ENCODE measurements at regions not wholly inside any gene's neighbourhood (a gene's known extent, or its start where the extent isn't known, plus 50 kb on each side); places are given as distances from the start of the nearest gene placed in this dataset.

DNA sequence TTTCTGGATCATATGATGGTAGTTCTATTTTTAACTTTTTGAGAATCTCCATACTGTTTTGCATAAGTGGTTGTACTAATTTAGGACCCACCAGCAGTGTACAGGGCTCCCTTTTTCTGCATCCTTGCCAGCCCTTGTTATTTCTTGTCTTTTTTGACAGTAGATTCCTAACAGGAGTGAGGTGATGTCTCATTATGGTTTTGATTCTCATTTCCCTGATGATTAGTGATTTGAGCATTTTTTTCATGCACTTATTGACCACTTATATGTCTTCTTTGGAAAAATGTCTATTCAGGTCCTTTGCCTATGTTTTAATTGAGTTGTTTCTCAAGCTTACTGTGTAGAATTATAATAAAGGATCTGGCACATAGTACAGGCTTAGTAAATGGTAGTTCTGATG, 238.8 kb upstream of the BMPER start:
- no peak overlapping the region for H3K4me3 ChIP-seq (replicated peaks in 1 of 2; ENCODE audit: low read depth in 1 of 2, low read length in 2 of 2)
- TF ChIP-seq FOSL1 (IDR thresholded peaks at IDR 0.05; ENCODE audit: low read depth) (no peak), ELF1 (IDR thresholded peaks at IDR 0.05; ENCODE audit: borderline replicate concordance, low read depth) (no peak), YY1 (IDR thresholded peaks at IDR 0.05; ENCODE audit: extremely low read depth, insufficient replicate concordance, low read depth, low read length) (no peak), SP1 (IDR thresholded peaks at IDR 0.05; ENCODE audit: low read depth) (no peak), RAD21 (IDR thresholded peaks at IDR 0.05; ENCODE audit: low read depth) (no peak), POLR2A (IDR thresholded peaks at IDR 0.05; ENCODE audit: borderline replicate concordance, extremely low read depth, insufficient read depth, insufficient read length) (no peak), TCF7L2 (IDR thresholded peaks at IDR 0.05; ENCODE audit: borderline replicate concordance, extremely low read depth, insufficient read depth, insufficient read length) (no peak)
- TF ChIP-seq, protein P1, sequence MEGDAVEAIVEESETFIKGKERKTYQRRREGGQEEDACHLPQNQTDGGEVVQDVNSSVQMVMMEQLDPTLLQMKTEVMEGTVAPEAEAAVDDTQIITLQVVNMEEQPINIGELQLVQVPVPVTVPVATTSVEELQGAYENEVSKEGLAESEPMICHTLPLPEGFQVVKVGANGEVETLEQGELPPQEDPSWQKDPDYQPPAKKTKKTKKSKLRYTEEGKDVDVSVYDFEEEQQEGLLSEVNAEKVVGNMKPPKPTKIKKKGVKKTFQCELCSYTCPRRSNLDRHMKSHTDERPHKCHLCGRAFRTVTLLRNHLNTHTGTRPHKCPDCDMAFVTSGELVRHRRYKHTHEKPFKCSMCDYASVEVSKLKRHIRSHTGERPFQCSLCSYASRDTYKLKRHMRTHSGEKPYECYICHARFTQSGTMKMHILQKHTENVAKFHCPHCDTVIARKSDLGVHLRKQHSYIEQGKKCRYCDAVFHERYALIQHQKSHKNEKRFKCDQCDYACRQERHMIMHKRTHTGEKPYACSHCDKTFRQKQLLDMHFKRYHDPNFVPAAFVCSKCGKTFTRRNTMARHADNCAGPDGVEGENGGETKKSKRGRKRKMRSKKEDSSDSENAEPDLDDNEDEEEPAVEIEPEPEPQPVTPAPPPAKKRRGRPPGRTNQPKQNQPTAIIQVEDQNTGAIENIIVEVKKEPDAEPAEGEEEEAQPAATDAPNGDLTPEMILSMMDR (IDR thresholded peaks at IDR 0.05 in 2 of 3, conservative IDR thresholded peaks at IDR 0.05 in 1 of 3; ENCODE audit: borderline replicate concordance in 1 of 3, insufficient read depth in 1 of 3, low read depth in 2 of 3, low read length in 2 of 3), result no peak
- H3K27ac ChIP-seq (ENCODE audit: low read depth, low read length), result no peak overlapping the region
- intact Hi-C loops (cut with micrococcal nuclease), result no loop called here
- no TSS peak for BruUV-seq (replicated peaks)
- H3K4me1 ChIP-seq (ENCODE audit: control insufficient read depth in 1 of 2, insufficient read depth in 2 of 2, low read length in 2 of 2), result no peaks in the 10 kb centered on the region
- ATAC-seq (no peak), DNase-seq (ENCODE audit: low read depth, low spot score) (no peak)
- ChIA-PET RAD21 (ENCODE audit: low non-redundant PET in 1 of 2, low total read pairs in 2 of 2, uncharacterized antibody in 2 of 2, unreplicated experiment in 2 of 2) (no interaction called here), CTCF (no interaction called here), POLR2A (no interaction called here)
- H3K27me3 ChIP-seq (ENCODE audit: insufficient read depth, low read length), result peaks cover 3% of the 10 kb centered on the region; the same call in 1 of the 2 replicates
- no peaks in the 10 kb centered on the region for H3K9me3 ChIP-seq (ENCODE audit: control insufficient read depth in 1 of 2, insufficient read depth in 1 of 2, low read depth in 1 of 2, low read length in 2 of 2)
- no peaks in the 10 kb centered on the region for H3K36me3 ChIP-seq (ENCODE audit: control insufficient read depth in 1 of 2, insufficient read depth in 2 of 2, low read length in 2 of 2)
- H2AFZ ChIP-seq (ENCODE audit: low read depth, low read length, poor library complexity, severe bottlenecking), result no peak overlapping the region
- H3K4me2 ChIP-seq (ENCODE audit: low read length), result no peak overlapping the region
- H3K9ac ChIP-seq (ENCODE audit: low read length), result no peak overlapping the region
- no peaks in the 10 kb centered on the region for H3K9me2 ChIP-seq (ENCODE audit: insufficient read depth)
- H3K79me2 ChIP-seq (ENCODE audit: insufficient read depth, low read length), result no peaks in the 10 kb centered on the region
- no peaks in the 10 kb centered on the region for H4K20me1 ChIP-seq (ENCODE audit: insufficient read depth)

DNA sequence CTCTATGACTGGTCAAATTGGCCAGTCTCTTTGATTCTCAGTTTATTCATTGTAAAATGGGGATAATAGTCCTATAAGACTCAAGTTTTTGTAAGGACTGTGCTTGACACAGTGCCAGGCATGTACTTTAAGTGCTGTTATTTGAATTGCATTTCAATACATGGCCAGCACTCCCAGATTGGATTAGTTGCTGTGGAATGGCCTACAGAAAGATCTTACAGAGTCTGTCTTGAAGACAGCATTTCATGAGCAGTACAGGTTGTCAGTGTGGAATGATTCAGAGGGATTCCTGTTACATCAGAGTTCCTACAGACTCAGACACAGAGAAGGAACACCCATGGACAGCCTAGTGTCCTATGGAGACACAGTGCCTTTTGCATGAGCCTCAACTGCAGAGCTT, 238.1 kb upstream of the BMPER start:
- no peak for ATAC-seq
- ChIA-PET POLR2A (no interaction called here), CTCF (no interaction called here), RAD21 (ENCODE audit: low non-redundant PET in 1 of 2, low total read pairs in 2 of 2, uncharacterized antibody in 2 of 2, unreplicated experiment in 2 of 2) (no interaction called here)
- DNase-seq (ENCODE audit: low read depth, low spot score), result no peak
- H3K9me3 ChIP-seq (ENCODE audit: control insufficient read depth in 1 of 2, insufficient read depth in 1 of 2, low read depth in 1 of 2, low read length in 2 of 2), result no peaks in the 10 kb centered on the region
- no peaks in the 10 kb centered on the region for H3K36me3 ChIP-seq (ENCODE audit: control insufficient read depth in 1 of 2, insufficient read depth in 2 of 2, low read length in 2 of 2)
- H3K9me2 ChIP-seq (ENCODE audit: insufficient read depth), result no peaks in the 10 kb centered on the region
- H3K79me2 ChIP-seq (ENCODE audit: insufficient read depth, low read length), result no peaks in the 10 kb centered on the region
- peaks cover 3% of the 10 kb centered on the region; the same call in 1 of the 2 replicates for H3K27me3 ChIP-seq (ENCODE audit: insufficient read depth, low read length)
- H3K9ac ChIP-seq (ENCODE audit: low read length), result no peak overlapping the region
- BruUV-seq (replicated peaks), result no TSS peak
- H2AFZ ChIP-seq (ENCODE audit: low read depth, low read length, poor library complexity, severe bottlenecking), result no peak overlapping the region
- H3K27ac ChIP-seq (ENCODE audit: low read depth, low read length), result no peak overlapping the region
- no peaks in the 10 kb centered on the region for H4K20me1 ChIP-seq (ENCODE audit: insufficient read depth)
- no peak overlapping the region for H3K4me3 ChIP-seq (replicated peaks in 1 of 2; ENCODE audit: low read depth in 1 of 2, low read length in 2 of 2)
- no peaks in the 10 kb centered on the region for H3K4me1 ChIP-seq (ENCODE audit: control insufficient read depth in 1 of 2, insufficient read depth in 2 of 2, low read length in 2 of 2)
- intact Hi-C loops (cut with micrococcal nuclease), result no loop called here
- no peak overlapping the region for H3K4me2 ChIP-seq (ENCODE audit: low read length)
- TF ChIP-seq JUND (IDR thresholded peaks at IDR 0.05) (no peak), ZNF274 (IDR thresholded peaks at IDR 0.05; ENCODE audit: low read depth, low read length) (no peak), ZFX (IDR thresholded peaks at IDR 0.05) (no peak), SIN3A (IDR thresholded peaks at IDR 0.05; ENCODE audit: low read depth) (no peak), CEBPB (IDR thresholded peaks at IDR 0.05; ENCODE audit: low read depth) (no peak), SRF (IDR thresholded peaks at IDR 0.05; ENCODE audit: low read depth) (no peak), POLR2A (IDR thresholded peaks at IDR 0.05; ENCODE audit: borderline replicate concordance, extremely low read depth, insufficient read depth, insufficient read length) (no peak), EGR1 (IDR thresholded peaks at IDR 0.05; ENCODE audit: low read depth) (no peak), SP1 (IDR thresholded peaks at IDR 0.05; ENCODE audit: low read depth) (no peak), FOSL1 (IDR thresholded peaks at IDR 0.05; ENCODE audit: low read depth) (no peak), POLR2AphosphoS5 (IDR thresholded peaks at IDR 0.05; ENCODE audit: low read depth, low read length) (no peak), RAD21 (IDR thresholded peaks at IDR 0.05; ENCODE audit: low read depth) (no peak), YY1 (IDR thresholded peaks at IDR 0.05; ENCODE audit: extremely low read depth, insufficient replicate concordance, low read depth, low read length) (no peak)
- TF ChIP-seq, protein P2, sequence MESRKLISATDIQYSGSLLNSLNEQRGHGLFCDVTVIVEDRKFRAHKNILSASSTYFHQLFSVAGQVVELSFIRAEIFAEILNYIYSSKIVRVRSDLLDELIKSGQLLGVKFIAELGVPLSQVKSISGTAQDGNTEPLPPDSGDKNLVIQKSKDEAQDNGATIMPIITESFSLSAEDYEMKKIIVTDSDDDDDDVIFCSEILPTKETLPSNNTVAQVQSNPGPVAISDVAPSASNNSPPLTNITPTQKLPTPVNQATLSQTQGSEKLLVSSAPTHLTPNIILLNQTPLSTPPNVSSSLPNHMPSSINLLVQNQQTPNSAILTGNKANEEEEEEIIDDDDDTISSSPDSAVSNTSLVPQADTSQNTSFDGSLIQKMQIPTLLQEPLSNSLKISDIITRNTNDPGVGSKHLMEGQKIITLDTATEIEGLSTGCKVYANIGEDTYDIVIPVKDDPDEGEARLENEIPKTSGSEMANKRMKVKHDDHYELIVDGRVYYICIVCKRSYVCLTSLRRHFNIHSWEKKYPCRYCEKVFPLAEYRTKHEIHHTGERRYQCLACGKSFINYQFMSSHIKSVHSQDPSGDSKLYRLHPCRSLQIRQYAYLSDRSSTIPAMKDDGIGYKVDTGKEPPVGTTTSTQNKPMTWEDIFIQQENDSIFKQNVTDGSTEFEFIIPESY (IDR thresholded peaks at IDR 0.05; ENCODE audit: extremely low read depth, insufficient replicate concordance, low read length), result no peak
- TF ChIP-seq, protein P3, sequence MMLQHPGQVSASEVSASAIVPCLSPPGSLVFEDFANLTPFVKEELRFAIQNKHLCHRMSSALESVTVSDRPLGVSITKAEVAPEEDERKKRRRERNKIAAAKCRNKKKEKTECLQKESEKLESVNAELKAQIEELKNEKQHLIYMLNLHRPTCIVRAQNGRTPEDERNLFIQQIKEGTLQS (IDR thresholded peaks at IDR 0.05), result no peak

Data from HCT116 (cell line).